K562 (cell line): ENCODE measurements at regions not wholly inside any gene's neighbourhood (a gene's known extent, or its start where the extent isn't known, plus 50 kb on each side); places are given as distances from the start of the nearest gene placed in this dataset.

Source experiments
- ATAC-seq: fragments of 200-7000 bp; cut with Tn5 transposase; 3 replicates; pipeline ENCODE4 v1.9.1; 2020; ENCODE audit warnings: moderate library complexity
- BruUV-seq: library from RNA; stranded (reverse); fragments of 400-500 nt; replicated peaks from 2 replicates; lab custom pipeline; 2021; lab: Mats Ljungman, UMichigan
- CTCF ChIA-PET: fragments of 300-600 bp; formaldehyde crosslinking; extraction: SDS; loops from one replicate; lab custom pipeline; 2021; ENCODE audit warnings: low intra/inter-chr PET ratio; lab: Yijun Ruan, JAX
- POLR2A ChIA-PET: fragments of 300-600, 350-650 bp; sonication (Branson Sonifier 250); formaldehyde crosslinking; extraction: SDS; loops from one replicate; lab custom pipeline; 2021; ENCODE audit warnings: antibody characterized with exemption, inconsistent platforms; lab: Yijun Ruan, JAX
- DNase-seq, 4 experiments: peaks; one replicate each; pipeline versions ENCODE4 v3.0.0 to v3.0.0-alpha.2; 2011 to 2018; ENCODE audit warnings: low spot score in 3 of 4, mixed read lengths in 3 of 4; ENCODE audit errors: extremely low read depth in 1 of 4
- FAIRE-seq: peaks from 2 replicates; lab custom pipeline; 2011; peaks lifted over from hg19 to GRCh38; lab: Jason Lieb, UNC
- H2AFZ ChIP-seq: 2 replicates; pipeline ENCODE4 v1.6.0; 2011; ENCODE audit warnings: low read depth, low read length, control low read depth, inconsistent platforms
- H3K27ac ChIP-seq: fragments of 200-600 bp; 3 replicates; pipeline ENCODE4 v1.8.0; 2011; ENCODE audit warnings: low read depth, mild to moderate bottlenecking, control low read depth, inconsistent platforms, low read length, moderate library complexity, mixed read lengths; ENCODE audit errors: extremely low read depth
- H3K27me3 ChIP-seq, 2 experiments: fragments of 300-600 bp in 1 of 2; 2 replicates in 1 of 2; 3 replicates in 1 of 2; pipeline versions ENCODE4 v1.6.0 to v1.8.0; 2011; ENCODE audit warnings: inconsistent platforms in 2 of 2, low read length in 2 of 2, mild to moderate bottlenecking in 1 of 2, mixed read lengths in 1 of 2, moderate library complexity in 1 of 2; ENCODE audit not compliant: control insufficient read depth in 2 of 2, insufficient read depth in 2 of 2
- H3K36me3 ChIP-seq: fragments of 300-600 bp; 3 replicates; pipeline ENCODE4 v1.8.0; 2011; ENCODE audit warnings: mild to moderate bottlenecking, low read length, inconsistent platforms; ENCODE audit not compliant: control insufficient read depth, insufficient read depth
- H3K4me1 ChIP-seq, 2 experiments: fragments of 200-600 bp in 1 of 2; replicated peaks in 1 of 2; 2 replicates in 1 of 2; 3 replicates in 1 of 2; pipeline versions ENCODE4 v1.5.1 to v1.8.0; 2011; ENCODE audit warnings: inconsistent platforms in 2 of 2, low read length in 2 of 2, mild to moderate bottlenecking in 1 of 2, mixed read lengths in 1 of 2, moderate library complexity in 1 of 2; ENCODE audit not compliant: control insufficient read depth in 2 of 2, insufficient read depth in 2 of 2
- H3K4me2 ChIP-seq: 2 replicates; pipeline ENCODE4 v1.6.1; 2011; ENCODE audit warnings: low read length, control low read depth, inconsistent platforms, mixed read lengths; ENCODE audit not compliant: insufficient read depth
- H3K4me3 ChIP-seq: fragments of 200-600 bp; sonication (generic), shearing (Covaris generic); 2 replicates; pipeline ENCODE4 v1.5.1; 2016; ENCODE audit warnings: control low read depth, inconsistent platforms
- H3K79me2 ChIP-seq: fragments of 200-600 bp; 3 replicates; pipeline ENCODE4 v1.8.0; 2011; ENCODE audit warnings: low read length, inconsistent platforms; ENCODE audit not compliant: control insufficient read depth, insufficient read depth
- H3K9ac ChIP-seq, 2 experiments: 2 replicates each; pipeline versions ENCODE4 v1.6.0 to v1.6.1; 2011; ENCODE audit warnings: low read depth in 2 of 2, low read length in 2 of 2, control low read depth in 1 of 2, inconsistent platforms in 1 of 2, mild to moderate bottlenecking in 1 of 2, mixed read lengths in 1 of 2; ENCODE audit not compliant: insufficient read depth in 1 of 2
- H3K9me1 ChIP-seq: one replicate; pipeline ENCODE4 v1.6.0; 2011; ENCODE audit warnings: inconsistent platforms, mild to moderate bottlenecking, low read length, moderate library complexity; ENCODE audit not compliant: control insufficient read depth, insufficient read depth
- H3K9me3 ChIP-seq: replicated peaks from 2 replicates; pipeline ENCODE4 v1.5.1; 2011; ENCODE audit warnings: low read depth, low read length, inconsistent platforms; ENCODE audit not compliant: control insufficient read depth, insufficient read depth
- H4K20me1 ChIP-seq: replicated peaks from 2 replicates; pipeline ENCODE4 v1.6.1; 2011; ENCODE audit warnings: low read length, inconsistent platforms, mixed read lengths; ENCODE audit not compliant: control insufficient read depth, insufficient read depth
- ATF7 ChIP-seq: fragments of 450-650 bp; IDR thresholded peaks from 2 replicates; pipeline ENCODE4 v1.7.1; 2014; ENCODE audit warnings: mild to moderate bottlenecking, moderate library complexity
- CBX3 ChIP-seq, 2 experiments: IDR thresholded peaks; 1 replicate in 1 of 2; 2 replicates in 1 of 2; pipeline ENCODE4 v1.6.1; 2012; ENCODE audit warnings: inconsistent platforms in 2 of 2, low read length in 2 of 2, borderline replicate concordance in 1 of 2, control low read depth in 1 of 2
- FIP1L1 ChIP-seq: fragments of 200-400 bp; formaldehyde crosslinking; IDR thresholded peaks from 2 replicates; pipeline ENCODE4 v1.6.1; 2018; ENCODE audit warnings: mild to moderate bottlenecking, low read depth, low read length; ENCODE audit not compliant: poor library complexity, severe bottlenecking
- FOXP1 ChIP-seq: sonication (generic); formaldehyde crosslinking; IDR thresholded peaks from 2 replicates; pipeline ENCODE4 v1.8.0; 2022; ENCODE audit warnings: mild to moderate bottlenecking, missing genetic modification reagents
- GABPB2 ChIP-seq: fragments of 250-450 bp; sonication (Bioruptor Pico); conservative IDR thresholded peaks from 2 replicates; pipeline ENCODE4 v1.5.1; 2021; ENCODE audit warnings: mild to moderate bottlenecking
- HIVEP1 ChIP-seq: fragments of 250-450 bp; sonication (Bioruptor Pico); IDR thresholded peaks from 2 replicates; pipeline ENCODE4 v1.4.0; 2020; ENCODE audit warnings: mild to moderate bottlenecking
- NR2C2 ChIP-seq, 2 experiments: fragments of 200-800 bp in 1 of 2; sonication (Bioruptor generic) in 1 of 2; sonication (generic) in 1 of 2; formaldehyde crosslinking in 1 of 2; IDR thresholded peaks; 2 replicates each; pipeline versions ENCODE4 v1.6.1 to v1.8.0; 2016 to 2022; ENCODE audit warnings: mild to moderate bottlenecking in 1 of 2, missing compliant biosample characterization in 1 of 2, missing genetic modification characterization in 1 of 2, missing genetic modification reagents in 1 of 2
- PTBP1 ChIP-seq: fragments of 200-400 bp; formaldehyde crosslinking; IDR thresholded peaks from 2 replicates; pipeline ENCODE4 v1.6.1; 2017; ENCODE audit warnings: low read depth, low read length
- PURB ChIP-seq: sonication (generic); formaldehyde crosslinking; IDR thresholded peaks from 2 replicates; pipeline ENCODE4 v1.9.0; 2021; ENCODE audit warnings: low read depth, mild to moderate bottlenecking, missing genetic modification reagents
- SRSF1 ChIP-seq: fragments of 200-400 bp; formaldehyde crosslinking; IDR thresholded peaks from 2 replicates; pipeline ENCODE4 v1.6.1; 2017; ENCODE audit warnings: mild to moderate bottlenecking, low read depth, low read length, moderate library complexity
- ZNF41 ChIP-seq: fragments of 250-450 bp; sonication (Bioruptor Pico); conservative IDR thresholded peaks from 2 replicates; pipeline ENCODE4 v1.4.0; 2020; ENCODE audit warnings: mild to moderate bottlenecking
- ZNF436 ChIP-seq: fragments of 250-450, 450-650 bp; sonication (Bioruptor Pico); formaldehyde crosslinking; IDR thresholded peaks from 2 replicates; pipeline ENCODE4 v1.7.0; 2020; ENCODE audit warnings: mild to moderate bottlenecking
- ZNF707 ChIP-seq: fragments of 250-450 bp; sonication (Bioruptor Pico); conservative IDR thresholded peaks from 2 replicates; pipeline ENCODE4 v1.8.0; 2022; ENCODE audit warnings: inconsistent platforms, mild to moderate bottlenecking, moderate library complexity
- ZNF785 ChIP-seq: fragments of 250-450 bp; sonication (Bioruptor Pico); IDR thresholded peaks from 2 replicates; pipeline ENCODE4 v1.4.0; 2020; ENCODE audit warnings: mild to moderate bottlenecking
- WGBS: fragments of 100-300 bp; shearing (Covaris generic); methylation state at CpG from one replicate; pipeline ENCODE4 v1.1.6; 2016; ENCODE audit warnings: low coverage, mixed read lengths; ENCODE audit not compliant: insufficient coverage; ENCODE audit errors: missing lambda C conversion rate; 5-methylcytosine and 5-hydroxymethylcytosine counted together
- in situ Hi-C: fragments of 300-500 bp; cut with MboI; formaldehyde crosslinking; loops from 4 replicates; pipeline ENCODE4 v1.15.0; 2018; ENCODE audit warnings: inconsistent platforms, mixed read lengths
- intact Hi-C: fragments of 100-400 bp; cut with micrococcal nuclease; formaldehyde crosslinking; loops from 2 replicates; pipeline ENCODE4 v1.14.2; 2022
- TF ChIP-seq, protein P1 (sequence below): sonication (generic); formaldehyde crosslinking; IDR thresholded peaks from 2 replicates; pipeline ENCODE4 v1.8.0; 2023; ENCODE audit warnings: missing genetic modification reagents, mild to moderate bottlenecking, borderline replicate concordance

DNA sequence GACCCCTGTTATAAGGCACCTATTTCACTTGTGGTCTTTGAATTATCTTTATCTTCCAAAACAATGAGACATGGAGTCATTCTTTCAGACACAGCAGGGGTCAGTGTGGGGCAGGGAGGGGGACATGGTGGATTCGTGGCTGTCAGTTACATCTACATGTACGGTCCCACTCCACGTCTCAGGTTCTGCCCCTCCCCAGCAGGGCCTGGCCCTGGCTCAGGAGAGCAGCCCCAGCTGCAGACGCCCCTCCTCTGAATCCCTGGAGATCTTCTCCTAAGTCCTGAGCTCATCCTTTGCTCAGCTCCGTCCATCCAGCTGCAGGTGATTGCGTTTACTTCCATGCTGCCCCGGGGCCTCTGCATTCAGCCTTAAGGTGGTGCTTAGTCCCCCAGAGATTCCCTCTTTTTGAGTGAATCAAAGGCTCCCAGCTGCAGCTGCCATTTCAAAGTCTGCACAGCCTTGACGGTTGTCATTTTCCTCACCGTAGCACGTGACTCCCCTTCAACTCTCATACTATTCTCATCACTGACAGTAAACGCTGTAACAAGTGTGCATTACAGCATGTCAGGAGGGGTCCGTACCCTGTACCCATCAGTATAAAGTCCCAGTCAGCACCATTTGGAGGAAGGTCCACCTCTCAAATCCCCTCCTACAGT, 113.4 kb upstream of the TCERG1L start:
- no peak for ATAC-seq
- intact Hi-C loops: no loop called here
- TF ChIP-seq CBX3 (IDR thresholded peaks at IDR 0.05; ENCODE audit: borderline replicate concordance in 1 of 2, low read length in 2 of 2) (no peak), FOXP1 (no peak), SRSF1 (no peak), ZNF707 (CRISPR knock-in tag) (no peak), ZNF41 (no peak), FIP1L1 (no peak), HIVEP1 (CRISPR knock-in tag) (no peak), ATF7 (no peak), ZNF785 (no peak), GABPB2 (CRISPR knock-in tag) (no peak), PURB (CRISPR knock-in tag) (no peak), PTBP1 (no peak), NR2C2 (CRISPR knock-in tag; IDR thresholded peaks at IDR 0.05) (no peak), NR2C2 (tag; IDR thresholded peaks at IDR 0.05) (no peak), ZNF436 (CRISPR knock-in tag) (no peak)
- TF ChIP-seq, protein P1, sequence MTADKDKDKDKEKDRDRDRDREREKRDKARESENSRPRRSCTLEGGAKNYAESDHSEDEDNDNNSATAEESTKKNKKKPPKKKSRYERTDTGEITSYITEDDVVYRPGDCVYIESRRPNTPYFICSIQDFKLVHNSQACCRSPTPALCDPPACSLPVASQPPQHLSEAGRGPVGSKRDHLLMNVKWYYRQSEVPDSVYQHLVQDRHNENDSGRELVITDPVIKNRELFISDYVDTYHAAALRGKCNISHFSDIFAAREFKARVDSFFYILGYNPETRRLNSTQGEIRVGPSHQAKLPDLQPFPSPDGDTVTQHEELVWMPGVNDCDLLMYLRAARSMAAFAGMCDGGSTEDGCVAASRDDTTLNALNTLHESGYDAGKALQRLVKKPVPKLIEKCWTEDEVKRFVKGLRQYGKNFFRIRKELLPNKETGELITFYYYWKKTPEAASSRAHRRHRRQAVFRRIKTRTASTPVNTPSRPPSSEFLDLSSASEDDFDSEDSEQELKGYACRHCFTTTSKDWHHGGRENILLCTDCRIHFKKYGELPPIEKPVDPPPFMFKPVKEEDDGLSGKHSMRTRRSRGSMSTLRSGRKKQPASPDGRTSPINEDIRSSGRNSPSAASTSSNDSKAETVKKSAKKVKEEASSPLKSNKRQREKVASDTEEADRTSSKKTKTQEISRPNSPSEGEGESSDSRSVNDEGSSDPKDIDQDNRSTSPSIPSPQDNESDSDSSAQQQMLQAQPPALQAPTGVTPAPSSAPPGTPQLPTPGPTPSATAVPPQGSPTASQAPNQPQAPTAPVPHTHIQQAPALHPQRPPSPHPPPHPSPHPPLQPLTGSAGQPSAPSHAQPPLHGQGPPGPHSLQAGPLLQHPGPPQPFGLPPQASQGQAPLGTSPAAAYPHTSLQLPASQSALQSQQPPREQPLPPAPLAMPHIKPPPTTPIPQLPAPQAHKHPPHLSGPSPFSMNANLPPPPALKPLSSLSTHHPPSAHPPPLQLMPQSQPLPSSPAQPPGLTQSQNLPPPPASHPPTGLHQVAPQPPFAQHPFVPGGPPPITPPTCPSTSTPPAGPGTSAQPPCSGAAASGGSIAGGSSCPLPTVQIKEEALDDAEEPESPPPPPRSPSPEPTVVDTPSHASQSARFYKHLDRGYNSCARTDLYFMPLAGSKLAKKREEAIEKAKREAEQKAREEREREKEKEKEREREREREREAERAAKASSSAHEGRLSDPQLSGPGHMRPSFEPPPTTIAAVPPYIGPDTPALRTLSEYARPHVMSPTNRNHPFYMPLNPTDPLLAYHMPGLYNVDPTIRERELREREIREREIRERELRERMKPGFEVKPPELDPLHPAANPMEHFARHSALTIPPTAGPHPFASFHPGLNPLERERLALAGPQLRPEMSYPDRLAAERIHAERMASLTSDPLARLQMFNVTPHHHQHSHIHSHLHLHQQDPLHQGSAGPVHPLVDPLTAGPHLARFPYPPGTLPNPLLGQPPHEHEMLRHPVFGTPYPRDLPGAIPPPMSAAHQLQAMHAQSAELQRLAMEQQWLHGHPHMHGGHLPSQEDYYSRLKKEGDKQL: no peak

More for the DNA sequence above, 113.4 kb upstream of the TCERG1L start:
- Histone ChIP-seq H3K4me1 (no peaks in the 10 kb centered on the region), H3K27me3 (peaks cover 0 to 25% of the 10 kb centered on the region in 2 experiments; a peak in 2 of 5 replicates), H3K36me3 (no peaks in the 10 kb centered on the region), H3K9ac (no peak overlapping the region), H3K79me2 (no peaks in the 10 kb centered on the region), H3K9me1 (no peaks in the 10 kb centered on the region), H2AFZ (no peak overlapping the region), H3K4me3 (no peak overlapping the region), H3K4me2 (no peak overlapping the region), H3K27ac (no peak overlapping the region), H3K9me3 (no peaks in the 10 kb centered on the region), H4K20me1 (no peaks in the 10 kb centered on the region; the same call in 1 of the 2 replicates)
- in situ Hi-C loops: no loop called here
- no peak for DNase-seq
- no TSS peak for BruUV-seq
- 0% methylated on average over 7 of the region's 12 CpGs for WGBS
- ChIA-PET POLR2A (no interaction called here), CTCF (no interaction called here)
- no peak for FAIRE-seq
